Cerebellar cortex (tissue), 1 donor: ENCODE measurements at regions not wholly inside any gene's neighbourhood (a gene's known extent, or its start where the extent isn't known, plus 50 kb on each side); places are given as distances from the start of the nearest gene placed in this dataset.

Experiments
- DNase-seq: peaks from one replicate; pipeline ENCODE4 v3.0.0-alpha.2; 2015; ENCODE audit warnings: low spot score

- DNase-seq, result no peak
These were observed 119.9 kb downstream of the ETAA1 start for GRCh38 chr2:67516899-67517530.

- no peak for DNase-seq
These were observed 125.0 kb downstream of the ETAA1 start for GRCh38 chr2:67522148-67522547.

GRCh38 chr2:67524213-67524612, 127.1 kb downstream of the ETAA1 start:
- no peak for DNase-seq

GRCh38 chr2:67524777-67525176, 127.6 kb downstream of the ETAA1 start:
- DNase-seq, result no peak

- DNase-seq, result no peak
These were observed 129.2 kb downstream of the ETAA1 start for GRCh38 chr2:67526283-67526682.

GRCh38 chr2:67528320-67528719, 131.2 kb downstream of the ETAA1 start:
- no peak for DNase-seq

- no peak for DNase-seq
These were observed 135.3 kb downstream of the ETAA1 start for GRCh38 chr2:67532387-67532786.

- DNase-seq, result no peak
These were observed 137.6 kb downstream of the ETAA1 start for GRCh38 chr2:67534745-67535144.

GRCh38 chr2:67540962-67541361, 143.8 kb downstream of the ETAA1 start:
- no peak for DNase-seq

GRCh38 chr2:67544286-67544685, 147.2 kb downstream of the ETAA1 start:
- DNase-seq, result no peak

- DNase-seq, result no peak
These were observed 151.4 kb downstream of the ETAA1 start for GRCh38 chr2:67548317-67549201.

- no peak for DNase-seq
These were observed 162.0 kb downstream of the ETAA1 start for GRCh38 chr2:67559156-67559555.

GRCh38 chr2:67560771-67561456, 163.8 kb downstream of the ETAA1 start:
- no peak for DNase-seq

- no peak for DNase-seq
These were observed 164.4 kb downstream of the ETAA1 start for GRCh38 chr2:67561457-67561965.

- DNase-seq, result no peak
These were observed 166.9 kb downstream of the ETAA1 start for GRCh38 chr2:67564076-67564475.

- no peak for DNase-seq
These were observed 167.5 kb downstream of the ETAA1 start for GRCh38 chr2:67564626-67565025.

- no peak for DNase-seq
These were observed 168.1 kb downstream of the ETAA1 start for GRCh38 chr2:67565262-67565661.

GRCh38 chr2:67565761-67566160, 168.6 kb downstream of the ETAA1 start:
- no peak for DNase-seq

GRCh38 chr2:67566285-67566684, 169.2 kb downstream of the ETAA1 start:
- DNase-seq, result no peak

GRCh38 chr2:67566958-67567635, 170.0 kb downstream of the ETAA1 start:
- no peak for DNase-seq

- no peak for DNase-seq
These were observed 170.8 kb downstream of the ETAA1 start for GRCh38 chr2:67567886-67568285.

- DNase-seq, result no peak
These were observed 173.5 kb downstream of the ETAA1 start for GRCh38 chr2:67570611-67571010.
